Endothelial cell of hepatic sinusoid (primary cell): ENCODE measurements at regions not wholly inside any gene's neighbourhood (a gene's known extent, or its start where the extent isn't known, plus 50 kb on each side); places are given as distances from the start of the nearest gene placed in this dataset.

ENCODE experiments used
- in situ Hi-C: cut with HindIII; loops from 2 replicates; pipeline ENCODE4 v1.10.0; 2017; ENCODE audit warnings: low sequenced_read_pairs

DNA sequence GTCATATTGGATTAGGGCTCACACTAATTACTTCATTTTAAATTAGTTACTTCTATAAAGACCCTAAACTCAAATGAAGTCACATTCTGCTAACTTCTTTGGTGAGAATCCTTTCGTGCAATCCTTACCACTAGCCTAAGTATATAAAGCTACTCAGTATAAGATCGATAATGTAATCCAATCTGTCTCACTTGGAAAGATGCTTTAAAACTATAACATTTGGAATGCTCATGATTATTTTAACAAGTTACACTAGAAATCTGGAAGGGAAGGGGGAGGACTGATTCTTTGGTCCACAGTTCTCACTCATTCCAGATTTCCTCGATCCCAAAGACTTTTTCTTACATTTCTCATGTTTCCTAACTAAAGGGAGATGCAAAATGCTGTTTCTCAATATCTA is 336.4 kb upstream of the SLIT2 start:
- in situ Hi-C loops: no loop called here

DNA sequence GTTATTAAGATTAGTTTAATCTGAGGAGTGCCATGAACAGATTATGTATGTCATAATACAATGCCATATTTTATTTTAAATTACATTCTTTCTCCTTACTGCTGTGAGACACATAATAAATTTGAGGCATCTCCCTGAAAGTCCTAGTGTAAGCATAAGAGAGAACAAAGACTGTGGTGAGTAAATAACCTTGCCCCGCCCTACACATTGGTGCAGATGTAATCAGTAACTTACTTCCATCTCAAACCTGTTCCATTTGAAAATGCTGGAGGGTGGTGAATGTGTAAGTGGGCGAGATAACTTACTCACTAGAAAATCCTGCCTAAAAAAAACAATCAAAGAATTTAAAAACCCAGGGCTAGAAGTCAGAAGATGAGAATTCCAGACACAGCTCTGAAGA is 338.1 kb upstream of the SLIT2 start:
- in situ Hi-C loops: no loop called here

DNA sequence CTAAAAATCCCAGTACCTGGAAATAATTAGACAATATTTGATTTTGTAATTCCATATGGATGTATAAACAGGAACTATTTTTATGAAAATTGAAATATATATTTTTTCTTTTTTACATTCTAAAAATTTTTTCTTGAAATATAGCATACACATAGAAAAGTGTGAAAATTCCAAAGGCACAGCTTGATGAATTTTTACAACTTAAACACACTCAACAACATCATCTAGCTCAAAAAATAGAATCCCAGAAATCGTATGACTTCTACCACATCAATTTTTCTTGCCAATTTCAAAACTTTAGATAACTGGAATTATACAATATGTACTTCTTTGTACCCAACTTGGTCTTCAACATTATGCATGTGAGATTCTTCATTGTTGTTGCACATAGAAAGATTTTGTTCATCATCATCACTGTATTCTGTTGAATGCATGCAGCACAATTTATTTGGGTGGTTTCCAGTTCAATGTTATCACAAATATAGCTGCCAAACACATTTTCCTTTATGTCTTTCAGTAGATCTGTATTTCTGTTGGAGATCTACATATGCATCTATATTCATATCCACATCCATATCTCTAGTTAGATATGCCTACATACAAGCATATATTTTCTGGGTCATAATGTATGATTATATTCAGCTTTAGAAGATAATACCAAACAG is 340.7 kb upstream of the SLIT2 start:
- in situ Hi-C loops: no loop called here

DNA sequence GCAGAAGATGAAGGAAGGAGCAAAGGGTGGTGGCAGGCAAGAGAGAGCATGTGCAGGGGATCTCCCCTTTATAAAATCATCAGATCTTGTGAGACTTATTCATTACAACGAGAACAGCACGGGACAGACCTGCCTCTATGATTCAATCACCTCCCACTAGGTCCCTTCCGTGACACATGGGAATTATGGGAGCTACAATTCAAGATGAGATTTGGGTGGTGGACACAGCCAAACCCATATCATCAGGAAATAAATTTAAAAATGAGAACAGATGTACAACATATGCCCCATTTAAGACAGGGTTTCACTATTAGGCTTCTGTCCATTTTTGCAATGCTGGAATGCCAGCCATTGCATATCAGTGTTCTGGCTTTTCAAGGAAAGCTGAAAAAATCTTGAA is 346.7 kb upstream of the SLIT2 start:
- in situ Hi-C loops: no loop called here

DNA sequence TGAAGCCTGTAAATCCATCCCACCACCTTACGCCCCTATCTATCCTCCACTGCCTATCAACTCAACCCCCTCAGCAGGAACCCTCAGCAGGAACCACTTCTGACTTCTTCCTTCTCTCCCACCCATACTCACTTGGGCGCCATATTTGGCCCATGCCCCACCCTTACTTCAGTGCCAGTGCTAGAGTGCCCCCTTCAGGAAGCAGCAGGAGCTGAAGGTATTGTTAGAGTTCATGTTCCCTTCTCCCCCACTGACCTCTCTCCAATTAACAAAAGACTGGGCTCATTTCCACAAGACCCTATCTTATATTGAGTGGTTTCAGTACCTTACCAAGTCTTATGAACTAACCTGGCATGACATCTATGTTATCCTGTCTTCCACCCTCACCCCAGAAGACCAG is 363.1 kb upstream of the SLIT2 start:
- in situ Hi-C loops: no loop called here

DNA sequence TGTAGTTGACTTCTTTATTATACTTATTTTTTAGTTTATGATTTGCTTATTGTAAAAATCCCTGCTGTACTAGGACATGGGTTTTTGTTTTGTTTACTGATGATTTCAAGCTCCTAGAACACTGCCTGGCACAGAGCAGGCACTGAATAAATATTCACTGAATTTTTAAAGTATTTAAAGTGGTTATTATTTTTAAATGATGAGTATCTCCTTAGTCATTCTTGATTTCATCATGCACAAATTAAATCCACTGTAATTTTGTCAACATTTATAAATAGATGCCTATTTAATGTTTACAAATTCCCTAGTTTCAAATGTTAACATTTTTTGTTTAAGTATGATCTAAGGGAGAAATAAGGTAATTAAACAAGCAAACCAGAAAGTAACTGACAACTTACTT is 367.9 kb upstream of the SLIT2 start:
- in situ Hi-C loops: no loop called here

DNA sequence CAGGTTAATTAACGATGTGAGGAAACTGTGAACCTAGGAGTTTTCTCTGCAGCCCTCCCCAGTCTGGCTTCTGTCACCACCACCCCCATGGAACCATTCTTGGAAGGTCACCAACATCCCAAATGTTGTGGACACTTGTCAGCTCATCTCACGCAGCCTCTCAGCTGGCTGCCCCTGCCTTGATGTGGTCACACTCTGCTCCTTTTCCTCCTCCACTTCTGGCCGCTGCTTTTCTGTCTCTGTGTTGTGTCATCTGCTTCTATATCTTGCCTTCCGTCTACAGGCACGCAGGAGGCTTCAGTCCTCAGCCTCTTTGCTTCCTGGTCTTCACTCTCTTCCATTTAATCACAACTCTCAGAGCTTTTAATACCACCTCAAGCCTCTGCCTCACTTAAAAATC is 371.5 kb upstream of the SLIT2 start:
- in situ Hi-C loops: no loop called here

DNA sequence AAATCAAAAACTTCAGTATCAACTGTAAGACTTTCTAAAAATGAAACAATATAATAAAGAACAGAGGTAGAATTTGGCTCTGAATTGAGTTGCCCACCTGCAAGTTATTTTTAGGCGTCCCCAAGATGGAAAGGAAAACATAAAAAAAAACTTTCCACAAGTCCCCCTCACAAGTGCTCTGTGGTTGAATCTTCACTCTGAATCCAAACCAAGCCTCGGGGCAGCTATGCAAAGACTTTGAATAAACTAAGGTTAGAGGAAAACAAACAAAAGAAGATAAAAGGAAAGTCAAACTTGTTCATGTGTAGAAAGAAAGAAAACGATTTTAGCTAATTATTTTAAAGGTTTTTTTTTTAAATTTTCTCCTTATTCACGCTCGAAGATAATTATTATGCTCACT is 372.4 kb upstream of the SLIT2 start:
- in situ Hi-C loops: no loop called here

DNA sequence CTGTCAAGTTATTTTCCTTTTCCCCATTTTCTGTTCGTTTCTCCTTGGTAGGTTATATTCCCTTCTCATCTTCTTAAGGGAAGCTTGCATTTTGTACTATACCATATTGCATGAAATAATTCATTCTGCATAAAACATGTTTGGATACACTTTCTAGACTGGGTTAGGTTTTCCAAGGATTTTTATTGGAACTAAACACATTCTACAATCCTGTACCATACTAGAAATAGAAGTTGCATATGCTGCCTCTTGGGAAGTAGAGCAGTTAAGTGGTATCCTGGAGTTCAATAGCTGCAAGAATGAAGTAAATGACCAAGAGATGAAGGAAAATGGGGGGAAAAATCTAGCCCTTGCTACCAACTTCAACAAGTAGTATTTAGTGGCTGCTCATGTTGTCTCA is 393.7 kb upstream of the SLIT2 start:
- in situ Hi-C loops: no loop called here

DNA sequence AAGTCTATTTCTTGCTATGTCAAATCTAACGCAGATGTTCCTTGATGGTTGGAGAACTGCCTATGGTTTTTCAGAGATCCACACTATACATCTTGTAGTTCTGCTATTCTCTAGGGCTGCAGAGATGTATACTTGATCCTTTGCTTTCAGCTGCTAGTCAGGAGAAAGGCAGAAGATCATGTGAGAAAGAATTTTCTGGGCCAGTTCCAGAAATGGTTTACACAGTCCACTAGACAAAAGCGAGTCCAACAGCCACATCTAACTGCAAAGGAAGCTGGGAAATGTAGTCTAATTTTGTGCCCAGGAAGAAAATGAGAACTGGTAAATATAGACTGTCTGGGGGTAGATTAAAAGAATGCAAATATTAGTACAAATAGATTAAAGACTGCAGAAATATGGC is 394.3 kb upstream of the SLIT2 start:
- in situ Hi-C loops: no loop called here

DNA sequence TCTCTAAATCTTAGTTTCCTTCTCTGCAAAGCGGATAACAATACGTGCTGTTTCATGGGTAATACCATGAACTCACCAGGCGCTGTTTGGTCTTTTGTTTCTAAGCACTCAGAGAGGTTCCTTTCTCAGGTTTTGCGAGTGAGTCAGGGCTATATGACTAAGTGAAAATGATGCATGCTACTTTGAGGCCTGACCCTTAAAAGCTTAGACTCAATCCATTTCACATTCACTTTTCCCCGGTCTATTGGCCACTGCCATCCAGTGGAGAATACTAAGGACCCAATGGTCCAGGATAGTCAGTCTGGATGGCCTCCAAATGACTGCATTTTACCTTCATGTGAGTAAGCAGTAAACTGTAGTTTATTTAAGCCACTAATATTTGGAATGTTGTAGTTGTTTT is 400.8 kb upstream of the SLIT2 start:
- in situ Hi-C loops: loop anchor here (5.0 kb wide), 1 partner anchor 54 kb away; no protein-coding TSS in a partner anchor

DNA sequence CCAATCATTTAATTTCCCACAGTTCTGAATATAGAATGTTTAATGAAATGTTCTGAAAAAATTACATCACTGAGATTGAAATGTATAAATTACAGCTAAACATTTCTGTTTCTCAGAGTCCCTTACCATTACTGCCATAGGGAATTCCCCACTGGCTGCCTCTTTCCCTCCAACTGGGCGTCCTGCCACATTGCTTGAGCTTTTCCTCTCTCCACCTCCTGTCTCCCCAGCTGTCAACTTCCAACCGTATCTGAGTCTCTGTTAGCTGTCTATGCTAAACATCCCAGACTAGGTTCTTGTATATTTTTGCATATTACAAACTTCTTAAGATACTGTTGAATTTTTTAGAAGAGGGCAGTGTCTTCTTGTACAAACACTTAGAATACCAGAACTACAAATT is 407.3 kb upstream of the SLIT2 start:
- in situ Hi-C loops: no loop called here

DNA sequence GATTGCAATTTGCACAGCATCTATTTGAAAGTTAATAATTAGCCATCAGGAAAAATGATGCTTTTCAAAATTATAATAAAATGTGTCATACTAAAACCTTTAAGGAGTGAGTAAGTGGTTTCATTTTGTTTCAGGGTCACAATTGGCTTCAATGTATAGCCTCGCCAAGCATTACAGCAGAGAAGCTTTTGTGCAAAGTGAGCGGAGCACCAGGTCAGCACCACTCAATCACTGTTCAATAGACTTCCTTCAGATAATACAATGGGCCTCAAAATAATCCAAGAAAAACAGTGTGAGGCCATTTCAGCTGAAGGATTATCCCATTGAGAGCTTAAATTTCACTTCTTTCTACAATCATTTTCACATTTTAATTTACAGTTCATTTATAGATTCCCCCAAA is 409.2 kb upstream of the SLIT2 start:
- in situ Hi-C loops: no loop called here

DNA sequence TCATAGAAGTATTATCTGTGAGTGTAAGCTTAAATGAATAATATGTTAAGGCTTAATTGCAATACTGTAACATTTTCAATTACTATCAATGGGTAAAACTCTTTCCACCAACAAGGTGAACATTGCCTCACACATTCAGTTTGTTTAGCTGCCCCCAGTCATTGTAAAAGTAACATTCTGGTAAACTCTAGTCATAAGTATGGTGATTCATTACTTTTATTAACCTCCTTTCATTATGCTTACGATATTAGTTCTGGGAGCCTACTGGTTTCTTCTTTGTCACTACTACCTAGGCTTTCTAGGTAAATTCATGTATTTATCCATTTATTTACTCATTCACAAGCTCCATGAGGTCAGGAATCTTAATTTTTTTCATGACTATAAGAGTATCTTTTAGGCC is 412.8 kb upstream of the SLIT2 start:
- in situ Hi-C loops: no loop called here

DNA sequence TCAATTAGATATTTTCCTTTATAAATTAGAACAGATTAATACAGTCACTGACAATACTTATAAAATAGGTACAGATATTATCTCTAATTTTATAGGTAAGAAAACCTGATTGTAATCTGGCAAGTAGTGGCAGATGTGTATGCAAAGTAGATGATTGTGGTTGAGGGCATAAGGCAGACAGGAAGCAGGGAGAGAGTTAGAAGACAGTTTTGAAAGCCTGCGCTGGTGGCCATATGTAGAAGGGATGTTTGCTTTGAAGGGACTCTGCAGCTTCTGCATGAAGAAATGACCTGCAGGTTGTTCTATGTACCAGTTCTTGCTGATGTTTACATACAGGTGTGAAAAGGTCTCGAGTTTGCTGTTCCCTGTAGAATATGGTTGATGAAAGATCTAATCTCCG is 416.3 kb upstream of the SLIT2 start:
- in situ Hi-C loops: no loop called here

DNA sequence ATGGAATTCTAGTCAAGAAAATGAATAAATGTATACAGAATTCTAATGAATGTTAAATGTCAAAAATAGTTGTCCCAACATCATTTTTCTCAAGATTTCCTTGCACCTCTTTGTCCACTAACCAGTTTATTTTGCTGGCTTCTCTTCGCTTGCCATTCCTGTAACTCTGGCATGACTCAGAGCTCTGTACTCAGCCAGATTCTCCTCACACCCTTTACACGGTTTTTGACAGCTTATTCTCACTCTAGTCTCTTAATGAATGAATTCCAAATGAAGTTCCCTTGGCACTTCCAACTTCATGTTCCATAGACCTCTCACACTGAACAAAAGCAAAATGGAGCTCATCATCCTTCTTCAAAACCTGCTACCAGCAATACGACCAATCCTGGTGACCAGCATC is 419.3 kb upstream of the SLIT2 start:
- in situ Hi-C loops: no loop called here

DNA sequence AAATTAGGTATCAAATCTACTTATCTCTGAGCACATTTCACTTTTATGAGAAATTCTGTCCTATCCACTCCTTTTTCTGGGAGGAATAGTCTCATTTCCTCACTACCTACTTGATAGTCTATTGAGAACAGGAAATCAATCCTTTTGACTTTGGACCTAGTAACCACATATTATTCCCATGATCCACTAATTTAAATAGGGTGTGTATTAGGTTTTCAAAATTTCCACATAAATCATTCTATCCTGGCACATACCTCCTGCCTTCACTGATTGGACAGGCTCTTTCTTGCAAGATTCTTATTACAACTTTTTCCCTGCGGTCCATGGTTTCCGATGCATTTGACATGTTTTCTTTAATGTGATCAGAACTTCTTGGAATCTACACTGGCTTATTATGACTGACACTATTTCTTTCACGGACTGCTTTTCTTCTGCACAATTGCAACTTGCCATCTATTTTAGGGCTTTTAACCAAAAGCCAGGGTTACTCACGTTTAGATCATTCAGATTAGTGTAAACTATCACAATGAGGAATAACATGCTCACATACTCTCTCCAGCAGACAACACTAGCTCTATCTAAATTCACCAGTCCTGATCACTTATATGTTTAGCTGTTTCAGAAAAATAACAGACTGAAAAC is 419.9 kb upstream of the SLIT2 start:
- in situ Hi-C loops: no loop called here

DNA sequence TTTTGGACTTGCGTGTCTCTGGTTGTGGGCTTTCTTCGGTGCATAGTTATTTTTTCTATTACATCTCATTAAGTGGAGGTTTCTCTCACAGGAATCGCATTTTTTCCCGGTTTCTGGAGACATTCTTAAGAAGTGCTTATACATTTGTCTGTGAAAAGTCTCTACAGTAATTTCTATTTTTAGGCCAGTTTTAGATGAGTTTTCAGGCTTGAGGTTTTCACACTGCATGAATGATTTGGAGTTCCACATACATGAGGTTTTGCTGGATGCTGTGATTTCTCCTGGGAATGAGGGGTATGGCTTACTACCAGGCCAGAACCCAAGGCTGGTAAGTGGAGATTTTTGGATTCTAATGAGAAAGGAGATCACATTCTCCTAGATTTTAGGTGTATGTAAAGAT is 422.6 kb upstream of the SLIT2 start:
- in situ Hi-C loops: no loop called here

DNA sequence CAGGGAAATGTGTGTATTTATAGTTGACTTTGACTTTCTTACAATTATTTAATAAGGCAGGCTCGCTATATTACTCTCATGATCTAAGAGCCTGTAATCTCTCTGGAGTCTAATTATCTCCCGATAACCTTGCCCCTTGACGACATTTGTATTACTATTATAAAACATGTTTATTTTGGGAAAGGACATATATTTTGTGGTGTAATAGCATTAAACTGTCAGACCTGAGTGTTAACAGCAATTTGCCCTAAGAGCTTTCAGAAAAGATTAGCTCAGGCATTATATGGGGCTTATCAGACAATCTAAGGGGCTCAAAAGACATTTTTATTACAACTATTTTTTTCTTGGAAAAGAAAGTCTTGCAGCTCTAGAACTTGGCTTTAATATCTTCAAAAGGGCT is 427.9 kb upstream of the SLIT2 start:
- in situ Hi-C loops: no loop called here

DNA sequence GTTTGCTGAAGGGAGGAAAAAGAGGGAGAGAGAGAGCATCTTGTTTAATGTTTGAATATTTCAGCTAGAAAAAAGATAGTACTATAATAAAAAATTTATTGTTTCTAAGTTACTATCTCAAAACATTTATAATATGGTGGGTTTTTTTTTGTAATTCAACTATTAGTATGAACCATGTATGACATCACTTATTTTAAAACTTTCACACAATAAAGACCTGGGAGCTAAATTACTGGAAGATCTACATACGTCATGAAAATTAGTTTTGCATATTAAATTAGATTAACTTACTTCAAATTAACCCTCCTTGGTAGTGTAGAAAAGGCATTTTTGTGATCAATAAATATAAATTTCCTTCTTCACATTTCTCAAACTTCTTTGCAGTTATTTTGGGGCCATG is 432.0 kb upstream of the SLIT2 start:
- in situ Hi-C loops: no loop called here

DNA sequence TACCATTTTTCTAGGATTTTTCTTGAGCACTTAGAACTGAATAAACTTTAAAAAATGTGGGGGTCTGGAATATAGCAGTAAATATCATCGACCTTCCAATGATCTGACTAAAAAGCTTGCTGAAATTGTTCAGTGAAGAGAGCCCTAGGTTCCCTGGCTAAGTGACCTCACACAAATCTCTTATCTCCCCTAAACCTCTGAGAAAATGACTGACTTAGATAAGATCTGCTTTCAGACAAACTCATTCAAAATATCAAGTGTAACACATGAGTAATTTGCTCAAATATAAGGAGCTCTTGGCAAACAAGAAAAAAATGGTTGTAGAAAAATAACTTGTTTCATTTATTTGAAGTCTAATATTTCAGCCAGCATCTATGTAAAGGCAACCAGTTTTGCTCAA is 441.7 kb upstream of the SLIT2 start:
- in situ Hi-C loops: no loop called here

DNA sequence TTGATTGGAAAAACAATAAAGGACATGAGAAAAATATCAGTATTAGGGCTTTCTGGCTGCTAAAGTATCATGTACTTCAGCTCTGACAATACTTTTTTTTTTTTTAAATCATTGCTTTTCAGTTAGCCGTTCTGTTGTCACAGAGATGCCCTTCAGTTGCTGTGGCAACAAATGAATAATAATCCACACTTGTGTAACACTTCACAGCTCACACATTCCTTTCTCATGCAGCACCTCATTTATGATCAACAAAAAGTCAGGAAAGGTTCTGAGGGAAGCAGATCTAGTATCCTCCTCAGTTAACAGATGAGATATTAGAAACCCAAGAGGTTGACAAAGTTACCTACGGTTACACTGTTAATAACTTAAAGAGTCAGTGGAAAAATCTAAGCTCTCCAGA is 444.2 kb upstream of the SLIT2 start:
- in situ Hi-C loops: no loop called here

DNA sequence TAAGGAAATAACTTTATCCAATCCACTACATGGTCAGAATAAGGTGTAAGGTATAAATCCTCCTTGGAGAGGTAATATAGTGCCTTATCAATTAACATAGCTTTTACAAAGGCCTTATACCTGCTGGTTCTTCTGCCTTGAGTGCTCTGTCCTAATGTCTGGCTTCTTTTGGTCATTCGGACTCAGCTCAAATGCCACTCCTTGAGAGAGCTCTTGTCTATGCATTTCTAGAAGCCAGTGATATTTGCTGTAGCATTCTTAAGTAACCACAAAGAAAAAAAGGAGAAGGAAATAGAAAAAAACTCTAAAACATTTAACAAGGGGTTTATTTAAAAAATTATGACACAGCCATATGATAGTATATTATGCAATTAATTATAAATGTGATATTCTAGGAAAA is 444.8 kb upstream of the SLIT2 start:
- in situ Hi-C loops: no loop called here
